SK-N-SH treated with all-trans-retinoic acid at 6 μM for 48 hours (cell line): ENCODE measurements at regions not wholly inside any gene's neighbourhood (a gene's known extent, or its start where the extent isn't known, plus 50 kb on each side); places are given as distances from the start of the nearest gene placed in this dataset.

Experiments used
- ATAC-seq: fragments of 200-7000 bp; cut with Tn5 transposase; 3 replicates; pipeline ENCODE4 v1.9.1; 2020; ENCODE audit warnings: mild to moderate bottlenecking, moderate library complexity
- ARNTL ChIP-seq: fragments of 450-650 bp; formaldehyde crosslinking; IDR thresholded peaks from 2 replicates; pipeline ENCODE4 v1.5.0; 2020; ENCODE audit warnings: low read depth, mild to moderate bottlenecking, moderate library complexity, borderline replicate concordance
- BACH2 ChIP-seq: fragments of 250-450 bp; sonication (Bioruptor Pico); IDR thresholded peaks from 2 replicates; pipeline ENCODE4 v1.9.0; 2021; ENCODE audit warnings: mild to moderate bottlenecking, borderline replicate concordance
- CREB5 ChIP-seq: fragments of 250-450 bp; sonication (Bioruptor Pico); IDR thresholded peaks from 2 replicates; pipeline ENCODE4 v1.5.1; 2020; ENCODE audit warnings: low read depth, mild to moderate bottlenecking, moderate library complexity
- CSDC2 ChIP-seq: fragments of 250-450 bp; sonication (Bioruptor Pico); IDR thresholded peaks from 2 replicates; pipeline ENCODE4 v1.5.0; 2020; ENCODE audit warnings: mild to moderate bottlenecking, moderate library complexity
- ESRRG ChIP-seq: fragments of 250-450 bp; sonication (Bioruptor Pico); IDR thresholded peaks from 2 replicates; pipeline ENCODE4 v1.6.1; 2021; ENCODE audit warnings: mild to moderate bottlenecking
- GLIS3 ChIP-seq: fragments of 250-450 bp; sonication (Bioruptor Pico); IDR thresholded peaks from 2 replicates; pipeline ENCODE4 v1.5.0; 2020; ENCODE audit warnings: mild to moderate bottlenecking, moderate library complexity
- ISL1 ChIP-seq: fragments of 250-450 bp; sonication (Bioruptor Pico); IDR thresholded peaks from 2 replicates; pipeline ENCODE4 v2.1.2; 2022; ENCODE audit warnings: mild to moderate bottlenecking, moderate library complexity
- OSR1 ChIP-seq: fragments of 250-450 bp; sonication (Bioruptor Pico); IDR thresholded peaks from 2 replicates; pipeline ENCODE4 v1.8.0; 2022; ENCODE audit warnings: moderate library complexity, mild to moderate bottlenecking, inconsistent platforms
- POU6F1 ChIP-seq: fragments of 250-450 bp; sonication (Bioruptor Pico); IDR thresholded peaks from 2 replicates; pipeline ENCODE4 v1.8.0; 2021; ENCODE audit warnings: low read depth, mild to moderate bottlenecking, moderate library complexity, borderline replicate concordance
- PPARA ChIP-seq: fragments of 250-450 bp; sonication (Bioruptor Pico); IDR thresholded peaks from 2 replicates; pipeline ENCODE4 v1.5.0; 2020; ENCODE audit warnings: mild to moderate bottlenecking, borderline replicate concordance
- RARB ChIP-seq: fragments of 250-450 bp; sonication (Bioruptor Pico); IDR thresholded peaks from 2 replicates; pipeline ENCODE4 v1.8.0; 2021; ENCODE audit warnings: mild to moderate bottlenecking, moderate library complexity
- SNAI2 ChIP-seq: fragments of 250-450 bp; sonication (Bioruptor Pico); IDR thresholded peaks from 2 replicates; pipeline ENCODE4 v1.5.0; 2020; ENCODE audit warnings: mild to moderate bottlenecking, moderate library complexity
- TCF4 ChIP-seq: fragments of 250-450 bp; sonication (Bioruptor Pico); IDR thresholded peaks from 2 replicates; pipeline ENCODE4 v1.8.0; 2021; ENCODE audit warnings: mild to moderate bottlenecking, moderate library complexity, borderline replicate concordance
- TOX ChIP-seq: fragments of 250-450 bp; sonication (Bioruptor Pico); IDR thresholded peaks from 2 replicates; pipeline ENCODE4 v1.8.0; 2021; ENCODE audit warnings: mild to moderate bottlenecking, moderate library complexity, borderline replicate concordance
- ZC3H10 ChIP-seq: fragments of 250-450 bp; sonication (Bioruptor Pico); IDR thresholded peaks from 2 replicates; pipeline ENCODE4 v1.5.1; 2021; ENCODE audit warnings: mild to moderate bottlenecking, moderate library complexity
- ZFP3 ChIP-seq: fragments of 250-450 bp; sonication (Bioruptor Pico); IDR thresholded peaks from 2 replicates; pipeline ENCODE4 v1.5.0; 2020; ENCODE audit warnings: mild to moderate bottlenecking, moderate library complexity
- ZFP30 ChIP-seq: fragments of 450-650 bp; formaldehyde crosslinking; IDR thresholded peaks from 2 replicates; pipeline ENCODE4 v1.5.0; 2022; ENCODE audit warnings: mild to moderate bottlenecking, moderate library complexity
- ZNF565 ChIP-seq: fragments of 450-650 bp; formaldehyde crosslinking; conservative IDR thresholded peaks from 2 replicates; pipeline ENCODE4 v1.5.0; 2020; ENCODE audit warnings: low read depth, mild to moderate bottlenecking, moderate library complexity
- ZNF70 ChIP-seq: fragments of 450-650 bp; formaldehyde crosslinking; IDR thresholded peaks from 2 replicates; pipeline ENCODE4 v1.5.0; 2020; ENCODE audit warnings: mild to moderate bottlenecking, moderate library complexity
- ZNF8 ChIP-seq: fragments of 450-650 bp; formaldehyde crosslinking; IDR thresholded peaks from 2 replicates; pipeline ENCODE4 v1.5.0; 2020; ENCODE audit warnings: mild to moderate bottlenecking, moderate library complexity
- TF ChIP-seq, protein P1 (sequence below): fragments of 250-450 bp; sonication (Bioruptor Pico); IDR thresholded peaks from 2 replicates; pipeline ENCODE4 v1.5.1; 2021; ENCODE audit warnings: mild to moderate bottlenecking, moderate library complexity
- TF ChIP-seq, protein P2 (sequence below): fragments of 250-450 bp; sonication (Bioruptor Pico); IDR thresholded peaks from 2 replicates; pipeline ENCODE4 v1.8.0; 2020; ENCODE audit warnings: mild to moderate bottlenecking, moderate library complexity, borderline replicate concordance

GRCh38 chr20:20946122-20946759 is 159.9 kb downstream of the LINC00237 start:
- TF ChIP-seq TOX (CRISPR knock-in tag) = no peak
- no peak for TF ChIP-seq ZNF8 (CRISPR knock-in tag)
- no peak for ATAC-seq

DNA sequence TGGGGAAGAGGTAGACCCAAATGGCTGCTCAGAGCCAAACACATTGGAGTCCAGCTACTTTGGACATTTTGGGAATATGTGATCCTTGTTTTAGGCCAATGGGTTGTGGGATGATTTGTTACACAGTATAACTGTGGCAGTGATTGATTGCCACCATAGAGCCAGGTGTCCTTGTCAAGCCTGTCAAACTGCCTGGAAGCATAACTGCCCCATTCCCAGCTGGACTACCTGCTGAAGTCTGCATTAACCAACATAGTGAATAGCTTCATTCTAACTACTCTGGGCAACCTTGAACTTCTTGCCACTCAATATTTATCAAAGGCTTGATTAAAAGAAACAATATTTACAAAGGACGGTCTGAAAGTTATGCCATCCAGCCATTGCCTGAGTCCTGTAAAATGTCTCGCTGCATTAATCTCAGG is 164.7 kb downstream of the LINC00237 start:
- ATAC-seq = no peak
- no peak for TF ChIP-seq ZFP30 (CRISPR knock-in tag)
- no peak for TF ChIP-seq TOX (CRISPR knock-in tag)
- no peak for TF ChIP-seq ZFP3 (CRISPR knock-in tag)
- TF ChIP-seq ISL1 = no peak
- TF ChIP-seq ESRRG (CRISPR knock-in tag) = no peak
- no peak for TF ChIP-seq ZNF70 (CRISPR knock-in tag)
- no peak for TF ChIP-seq ARNTL (CRISPR knock-in tag)
- TF ChIP-seq CREB5 (CRISPR knock-in tag) = no peak
- no peak for TF ChIP-seq BACH2 (CRISPR knock-in tag)
- TF ChIP-seq PPARA = no peak
- no peak for TF ChIP-seq CSDC2 (CRISPR knock-in tag)
- TF ChIP-seq SNAI2 = no peak
- TF ChIP-seq ZC3H10 = no peak
- TF ChIP-seq TCF4 (CRISPR knock-in tag) = no peak
- TF ChIP-seq, protein P1, sequence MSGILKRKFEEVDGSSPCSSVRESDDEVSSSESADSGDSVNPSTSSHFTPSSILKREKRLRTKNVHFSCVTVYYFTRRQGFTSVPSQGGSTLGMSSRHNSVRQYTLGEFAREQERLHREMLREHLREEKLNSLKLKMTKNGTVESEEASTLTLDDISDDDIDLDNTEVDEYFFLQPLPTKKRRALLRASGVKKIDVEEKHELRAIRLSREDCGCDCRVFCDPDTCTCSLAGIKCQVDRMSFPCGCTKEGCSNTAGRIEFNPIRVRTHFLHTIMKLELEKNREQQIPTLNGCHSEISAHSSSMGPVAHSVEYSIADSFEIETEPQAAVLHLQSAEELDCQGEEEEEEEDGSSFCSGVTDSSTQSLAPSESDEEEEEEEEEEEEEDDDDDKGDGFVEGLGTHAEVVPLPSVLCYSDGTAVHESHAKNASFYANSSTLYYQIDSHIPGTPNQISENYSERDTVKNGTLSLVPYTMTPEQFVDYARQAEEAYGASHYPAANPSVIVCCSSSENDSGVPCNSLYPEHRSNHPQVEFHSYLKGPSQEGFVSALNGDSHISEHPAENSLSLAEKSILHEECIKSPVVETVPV (CRISPR knock-in tag) = no peak
- no peak for TF ChIP-seq OSR1
- no peak for TF ChIP-seq GLIS3 (CRISPR knock-in tag)
- TF ChIP-seq RARB (CRISPR knock-in tag) = no peak
- no peak for TF ChIP-seq ZNF8 (CRISPR knock-in tag)
- TF ChIP-seq POU6F1 (CRISPR knock-in tag) = no peak

- TF ChIP-seq ZNF70 (CRISPR knock-in tag) (no peak), ARNTL (CRISPR knock-in tag) (no peak)
- ATAC-seq = no peak
Observed at GRCh38 chr20:20939006-20939405, 167.2 kb downstream of the LINC00237 start.

DNA sequence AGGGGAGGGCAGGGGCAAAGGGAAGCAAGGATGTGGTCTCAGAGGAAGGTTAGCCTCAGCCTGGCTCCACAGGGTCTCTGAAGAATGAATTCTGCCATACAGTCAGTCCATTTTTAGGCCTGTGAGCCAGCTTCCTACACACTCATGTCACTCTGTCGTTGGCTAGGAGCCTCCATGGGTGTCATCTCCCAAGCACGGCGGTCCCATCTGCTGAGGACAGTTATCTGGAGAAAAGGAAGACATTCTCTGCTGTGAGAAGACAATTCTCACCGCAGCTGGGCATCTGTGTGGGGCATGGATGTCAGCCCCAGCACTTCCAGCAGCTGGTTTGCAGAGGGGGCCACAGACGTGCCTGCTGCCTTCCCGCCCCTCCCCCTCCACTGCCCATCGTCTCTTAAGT is 167.6 kb downstream of the LINC00237 start:
- no peak for ATAC-seq
- no peak for TF ChIP-seq ISL1
- TF ChIP-seq POU6F1 (CRISPR knock-in tag) = no peak
- no peak for TF ChIP-seq TOX (CRISPR knock-in tag)
- no peak for TF ChIP-seq TCF4 (CRISPR knock-in tag)
- no peak for TF ChIP-seq CSDC2 (CRISPR knock-in tag)
- TF ChIP-seq, protein P2, sequence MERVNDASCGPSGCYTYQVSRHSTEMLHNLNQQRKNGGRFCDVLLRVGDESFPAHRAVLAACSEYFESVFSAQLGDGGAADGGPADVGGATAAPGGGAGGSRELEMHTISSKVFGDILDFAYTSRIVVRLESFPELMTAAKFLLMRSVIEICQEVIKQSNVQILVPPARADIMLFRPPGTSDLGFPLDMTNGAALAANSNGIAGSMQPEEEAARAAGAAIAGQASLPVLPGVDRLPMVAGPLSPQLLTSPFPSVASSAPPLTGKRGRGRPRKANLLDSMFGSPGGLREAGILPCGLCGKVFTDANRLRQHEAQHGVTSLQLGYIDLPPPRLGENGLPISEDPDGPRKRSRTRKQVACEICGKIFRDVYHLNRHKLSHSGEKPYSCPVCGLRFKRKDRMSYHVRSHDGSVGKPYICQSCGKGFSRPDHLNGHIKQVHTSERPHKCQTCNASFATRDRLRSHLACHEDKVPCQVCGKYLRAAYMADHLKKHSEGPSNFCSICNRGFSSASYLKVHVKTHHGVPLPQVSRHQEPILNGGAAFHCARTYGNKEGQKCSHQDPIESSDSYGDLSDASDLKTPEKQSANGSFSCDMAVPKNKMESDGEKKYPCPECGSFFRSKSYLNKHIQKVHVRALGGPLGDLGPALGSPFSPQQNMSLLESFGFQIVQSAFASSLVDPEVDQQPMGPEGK (CRISPR knock-in tag) = no peak
- TF ChIP-seq ESRRG (CRISPR knock-in tag) = no peak
- no peak for TF ChIP-seq RARB (CRISPR knock-in tag)
- TF ChIP-seq OSR1 = no peak
- TF ChIP-seq ZNF565 = no peak
- TF ChIP-seq, protein P1 (CRISPR knock-in tag) = no peak
- no peak for TF ChIP-seq ZNF70 (CRISPR knock-in tag)
- TF ChIP-seq CREB5 (CRISPR knock-in tag) = no peak
